K562 (cell line): ENCODE measurements at regions not wholly inside any gene's neighbourhood (a gene's known extent, or its start where the extent isn't known, plus 50 kb on each side); places are given as distances from the start of the nearest gene placed in this dataset.

Experiments used
- BCL6 ChIP-seq: fragments of 250-450 bp; sonication (Bioruptor Pico); IDR thresholded peaks from 2 replicates; pipeline ENCODE4 v1.4.0; 2020
- CEBPB ChIP-seq: fragments of 450-650 bp; IDR thresholded peaks from 2 replicates; pipeline ENCODE4 v1.6.1; 2016; ENCODE audit warnings: missing genetic modification characterization, missing compliant biosample characterization
- MED1 ChIP-seq: sonication (generic); formaldehyde crosslinking; IDR thresholded peaks from 2 replicates; pipeline ENCODE4 v1.8.1; 2023; ENCODE audit warnings: missing genetic modification reagents, borderline replicate concordance
- NR2C1 ChIP-seq, 2 experiments: fragments of 450-650 bp; IDR thresholded peaks; 2 replicates each; pipeline ENCODE4 v1.6.1; 2017; ENCODE audit warnings: mild to moderate bottlenecking in 2 of 2, antibody characterized with exemption in 1 of 2, inconsistent platforms in 1 of 2, missing compliant biosample characterization in 1 of 2, missing genetic modification characterization in 1 of 2
- ZFX ChIP-seq: sonication (generic); formaldehyde crosslinking; IDR thresholded peaks from 2 replicates; pipeline ENCODE4 v1.8.0; 2022; ENCODE audit warnings: mild to moderate bottlenecking, missing genetic modification reagents, moderate library complexity
- TF ChIP-seq, protein P1 (sequence below): fragments of 250-450 bp; sonication (Bioruptor Pico); IDR thresholded peaks from 2 replicates; pipeline ENCODE4 v1.5.0; 2020; ENCODE audit warnings: mild to moderate bottlenecking, borderline replicate concordance
- TF ChIP-seq, protein P2 (sequence below): sonication (generic); formaldehyde crosslinking; IDR thresholded peaks from 2 replicates; pipeline ENCODE4 v1.8.0; 2022; ENCODE audit warnings: mild to moderate bottlenecking, low read depth, missing genetic modification reagents
- TF ChIP-seq, protein P3 (sequence below), 3 experiments: IDR thresholded peaks in 2 of 3; conservative IDR thresholded peaks in 1 of 3; 2 replicates each; pipeline ENCODE4 v1.5.1; 2011 to 2012; ENCODE audit warnings: low read length in 3 of 3, mild to moderate bottlenecking in 3 of 3, control low read depth in 2 of 3, improper control_type of control experiment in 1 of 3, inconsistent platforms in 1 of 3, low read depth in 1 of 3, mixed read lengths in 1 of 3, moderate library complexity in 1 of 3; ENCODE audit not compliant: insufficient read depth in 2 of 3
- TF ChIP-seq, protein P4 (sequence below): fragments of 250-450 bp; sonication (Bioruptor Pico); IDR thresholded peaks from 2 replicates; pipeline ENCODE4 v1.8.0; 2021; ENCODE audit warnings: moderate library complexity, mild to moderate bottlenecking, inconsistent platforms

DNA sequence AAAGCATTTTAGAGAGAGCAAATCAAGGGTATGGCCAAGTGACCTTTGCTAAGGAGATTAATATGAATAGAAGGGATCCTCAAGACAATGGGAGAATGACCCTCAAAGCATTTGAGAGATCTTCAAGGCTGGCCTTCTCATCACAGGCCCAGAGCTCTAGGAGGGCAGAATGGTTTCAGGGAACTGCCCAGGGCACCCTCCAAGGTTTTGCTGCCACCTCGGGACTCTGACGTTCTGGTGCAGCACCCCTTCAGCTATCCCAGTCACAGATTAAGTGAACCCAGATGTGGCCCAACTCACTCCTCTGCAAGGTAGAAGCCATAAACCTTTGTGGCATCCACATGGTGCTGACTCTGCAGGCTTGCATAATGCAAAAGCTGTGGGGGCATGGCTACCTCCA is 209.3 kb downstream of the TLE3 start:
- TF ChIP-seq MED1 (CRISPR knock-in tag) (no peak), NR2C1 (IDR thresholded peaks at IDR 0.05) (no peak), NR2C1 (tag; IDR thresholded peaks at IDR 0.05) (no peak), BCL6 (CRISPR knock-in tag) (no peak), ZFX (CRISPR knock-in tag) (no peak), CEBPB (tag) (no peak)
- TF ChIP-seq, protein P1, sequence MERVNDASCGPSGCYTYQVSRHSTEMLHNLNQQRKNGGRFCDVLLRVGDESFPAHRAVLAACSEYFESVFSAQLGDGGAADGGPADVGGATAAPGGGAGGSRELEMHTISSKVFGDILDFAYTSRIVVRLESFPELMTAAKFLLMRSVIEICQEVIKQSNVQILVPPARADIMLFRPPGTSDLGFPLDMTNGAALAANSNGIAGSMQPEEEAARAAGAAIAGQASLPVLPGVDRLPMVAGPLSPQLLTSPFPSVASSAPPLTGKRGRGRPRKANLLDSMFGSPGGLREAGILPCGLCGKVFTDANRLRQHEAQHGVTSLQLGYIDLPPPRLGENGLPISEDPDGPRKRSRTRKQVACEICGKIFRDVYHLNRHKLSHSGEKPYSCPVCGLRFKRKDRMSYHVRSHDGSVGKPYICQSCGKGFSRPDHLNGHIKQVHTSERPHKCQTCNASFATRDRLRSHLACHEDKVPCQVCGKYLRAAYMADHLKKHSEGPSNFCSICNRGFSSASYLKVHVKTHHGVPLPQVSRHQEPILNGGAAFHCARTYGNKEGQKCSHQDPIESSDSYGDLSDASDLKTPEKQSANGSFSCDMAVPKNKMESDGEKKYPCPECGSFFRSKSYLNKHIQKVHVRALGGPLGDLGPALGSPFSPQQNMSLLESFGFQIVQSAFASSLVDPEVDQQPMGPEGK (CRISPR knock-in tag), result no peak
- TF ChIP-seq, protein P2, sequence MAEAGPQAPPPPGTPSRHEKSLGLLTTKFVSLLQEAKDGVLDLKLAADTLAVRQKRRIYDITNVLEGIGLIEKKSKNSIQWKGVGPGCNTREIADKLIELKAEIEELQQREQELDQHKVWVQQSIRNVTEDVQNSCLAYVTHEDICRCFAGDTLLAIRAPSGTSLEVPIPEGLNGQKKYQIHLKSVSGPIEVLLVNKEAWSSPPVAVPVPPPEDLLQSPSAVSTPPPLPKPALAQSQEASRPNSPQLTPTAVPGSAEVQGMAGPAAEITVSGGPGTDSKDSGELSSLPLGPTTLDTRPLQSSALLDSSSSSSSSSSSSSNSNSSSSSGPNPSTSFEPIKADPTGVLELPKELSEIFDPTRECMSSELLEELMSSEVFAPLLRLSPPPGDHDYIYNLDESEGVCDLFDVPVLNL (CRISPR knock-in tag), result no peak
- TF ChIP-seq, protein P3, sequence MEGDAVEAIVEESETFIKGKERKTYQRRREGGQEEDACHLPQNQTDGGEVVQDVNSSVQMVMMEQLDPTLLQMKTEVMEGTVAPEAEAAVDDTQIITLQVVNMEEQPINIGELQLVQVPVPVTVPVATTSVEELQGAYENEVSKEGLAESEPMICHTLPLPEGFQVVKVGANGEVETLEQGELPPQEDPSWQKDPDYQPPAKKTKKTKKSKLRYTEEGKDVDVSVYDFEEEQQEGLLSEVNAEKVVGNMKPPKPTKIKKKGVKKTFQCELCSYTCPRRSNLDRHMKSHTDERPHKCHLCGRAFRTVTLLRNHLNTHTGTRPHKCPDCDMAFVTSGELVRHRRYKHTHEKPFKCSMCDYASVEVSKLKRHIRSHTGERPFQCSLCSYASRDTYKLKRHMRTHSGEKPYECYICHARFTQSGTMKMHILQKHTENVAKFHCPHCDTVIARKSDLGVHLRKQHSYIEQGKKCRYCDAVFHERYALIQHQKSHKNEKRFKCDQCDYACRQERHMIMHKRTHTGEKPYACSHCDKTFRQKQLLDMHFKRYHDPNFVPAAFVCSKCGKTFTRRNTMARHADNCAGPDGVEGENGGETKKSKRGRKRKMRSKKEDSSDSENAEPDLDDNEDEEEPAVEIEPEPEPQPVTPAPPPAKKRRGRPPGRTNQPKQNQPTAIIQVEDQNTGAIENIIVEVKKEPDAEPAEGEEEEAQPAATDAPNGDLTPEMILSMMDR (IDR thresholded peaks at IDR 0.05 in 2 of 3, conservative IDR thresholded peaks at IDR 0.05 in 1 of 3; ENCODE audit: insufficient read depth in 2 of 3, low read depth in 1 of 3, low read length in 3 of 3), result no peak
- TF ChIP-seq, protein P4, sequence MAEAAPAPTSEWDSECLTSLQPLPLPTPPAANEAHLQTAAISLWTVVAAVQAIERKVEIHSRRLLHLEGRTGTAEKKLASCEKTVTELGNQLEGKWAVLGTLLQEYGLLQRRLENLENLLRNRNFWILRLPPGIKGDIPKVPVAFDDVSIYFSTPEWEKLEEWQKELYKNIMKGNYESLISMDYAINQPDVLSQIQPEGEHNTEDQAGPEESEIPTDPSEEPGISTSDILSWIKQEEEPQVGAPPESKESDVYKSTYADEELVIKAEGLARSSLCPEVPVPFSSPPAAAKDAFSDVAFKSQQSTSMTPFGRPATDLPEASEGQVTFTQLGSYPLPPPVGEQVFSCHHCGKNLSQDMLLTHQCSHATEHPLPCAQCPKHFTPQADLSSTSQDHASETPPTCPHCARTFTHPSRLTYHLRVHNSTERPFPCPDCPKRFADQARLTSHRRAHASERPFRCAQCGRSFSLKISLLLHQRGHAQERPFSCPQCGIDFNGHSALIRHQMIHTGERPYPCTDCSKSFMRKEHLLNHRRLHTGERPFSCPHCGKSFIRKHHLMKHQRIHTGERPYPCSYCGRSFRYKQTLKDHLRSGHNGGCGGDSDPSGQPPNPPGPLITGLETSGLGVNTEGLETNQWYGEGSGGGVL (CRISPR knock-in tag), result no peak
